Left ventricle myocardium superior (tissue), 1 donor: ENCODE measurements at regions not wholly inside any gene's neighbourhood (a gene's known extent, or its start where the extent isn't known, plus 50 kb on each side); places are given as distances from the start of the nearest gene placed in this dataset.

Source experiments
- ATAC-seq: fragments of 200-7000 bp; cut with Tn5 transposase; one replicate; pipeline ENCODE4 v1.9.1; 2020; ENCODE audit warnings: mild to moderate bottlenecking, moderate library complexity
- DNase-seq: peaks from one replicate; pipeline ENCODE4 v3.0.0-alpha.2; 2020
- intact Hi-C: fragments of 100-400 bp; cut with micrococcal nuclease; formaldehyde crosslinking; loops from one replicate; pipeline ENCODE4 v1.11.0; 2022
- donor health status: DM: no; HTN: yes; CAD: no; lungs with severe emphysema.

DNA sequence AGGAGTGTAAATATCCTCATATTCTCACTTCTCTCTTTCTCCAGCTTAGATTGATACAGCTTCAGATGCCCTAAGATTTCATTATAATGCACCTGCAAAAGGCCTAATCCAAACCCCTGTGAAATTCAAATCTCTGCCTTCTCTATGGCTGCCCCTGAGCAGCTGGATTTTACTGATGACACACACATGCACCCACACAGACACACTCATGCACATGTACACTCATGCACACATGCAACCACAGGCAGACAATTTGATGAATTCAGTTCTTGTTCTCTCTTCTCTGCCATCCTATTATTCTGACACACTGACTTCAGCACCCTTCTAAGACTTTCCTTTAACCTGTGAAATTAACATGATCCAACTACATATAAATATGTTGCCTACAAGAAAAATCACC lies 563.2 kb downstream of the RNF144A start:
- no peak for DNase-seq
- no peak for ATAC-seq
- intact Hi-C loops: no loop called here

DNA sequence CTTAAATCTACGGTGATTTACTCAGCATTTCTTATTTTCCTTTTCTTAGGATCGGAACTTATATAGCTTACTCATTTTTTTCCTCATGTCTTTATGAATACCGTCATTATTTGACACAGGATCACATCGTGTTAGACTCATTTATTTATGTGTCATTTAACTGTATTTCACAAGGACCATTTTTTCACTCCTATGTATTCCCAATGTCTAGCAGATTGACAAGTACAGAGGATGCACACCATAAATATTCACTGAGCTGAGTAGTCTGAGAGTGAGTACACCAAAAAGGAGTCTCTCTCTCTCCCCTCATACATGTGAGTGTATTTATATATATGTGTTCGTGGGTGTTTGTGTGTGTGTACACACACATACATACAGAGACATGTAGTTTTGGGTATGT lies 573.5 kb downstream of the RNF144A start:
- ATAC-seq: no peak
- DNase-seq: no peak
- intact Hi-C loops: no loop called here

DNA sequence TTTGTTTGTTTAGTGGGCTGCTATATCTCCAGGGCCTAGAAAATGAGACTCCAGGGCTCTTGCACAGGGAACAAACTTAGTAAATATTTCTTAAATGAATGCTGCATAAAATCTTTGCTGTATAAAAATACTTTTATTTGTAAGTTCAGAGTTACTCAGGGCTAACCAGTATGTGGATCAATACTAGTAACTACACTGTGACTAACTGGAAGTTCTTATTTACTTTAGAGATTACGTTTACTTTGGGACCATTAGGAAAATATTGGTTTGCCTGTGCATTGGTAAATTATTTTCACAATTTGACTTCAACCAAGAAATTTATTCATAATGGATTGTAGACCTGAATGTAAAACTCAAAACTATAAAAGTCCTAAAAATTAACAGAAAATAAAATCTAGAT lies 575.5 kb downstream of the RNF144A start:
- ATAC-seq: no peak
- no peak for DNase-seq
- intact Hi-C loops: no loop called here

DNA sequence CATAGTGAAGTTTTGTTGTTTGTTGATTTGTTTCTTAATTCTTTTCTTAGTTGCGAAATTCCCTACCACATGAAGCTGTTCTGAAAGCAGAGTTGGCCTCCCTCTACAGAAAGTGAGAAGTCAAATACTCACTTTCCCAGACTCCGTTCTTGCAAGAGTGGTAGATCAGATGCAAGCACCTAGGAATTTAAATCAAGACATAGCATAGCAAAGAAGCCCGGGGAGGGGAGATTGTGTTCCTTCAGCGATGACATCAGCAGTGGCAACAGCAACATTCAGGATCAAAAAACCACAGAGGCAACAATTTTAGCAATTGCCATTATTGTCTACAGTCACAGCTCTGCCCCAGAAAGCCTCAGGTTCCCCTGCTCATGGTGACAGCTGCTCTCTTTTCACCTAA lies 580.0 kb downstream of the RNF144A start:
- ATAC-seq: no peak
- intact Hi-C loops: no loop called here
- no peak for DNase-seq

DNA sequence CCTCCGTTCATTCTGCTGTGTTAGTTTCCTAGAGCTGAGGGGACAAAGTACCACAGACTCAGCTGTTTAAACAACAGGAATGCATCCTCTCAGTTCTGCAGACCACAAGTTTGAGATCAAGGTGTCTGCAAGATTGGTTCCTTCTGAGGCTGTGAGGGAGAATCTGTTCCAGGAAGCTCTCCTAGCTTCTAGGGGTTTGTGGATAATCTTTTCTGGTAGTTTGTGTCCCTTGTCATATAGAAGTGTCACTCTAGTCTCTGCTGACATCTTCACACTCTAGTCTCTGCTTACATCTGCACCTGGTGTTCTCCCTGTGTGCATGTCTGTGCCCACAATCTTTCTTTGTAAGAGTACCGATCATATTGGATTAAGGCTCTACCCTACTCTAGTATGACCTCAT lies 581.8 kb downstream of the RNF144A start:
- no peak for ATAC-seq
- intact Hi-C loops: no loop called here
- no peak for DNase-seq

DNA sequence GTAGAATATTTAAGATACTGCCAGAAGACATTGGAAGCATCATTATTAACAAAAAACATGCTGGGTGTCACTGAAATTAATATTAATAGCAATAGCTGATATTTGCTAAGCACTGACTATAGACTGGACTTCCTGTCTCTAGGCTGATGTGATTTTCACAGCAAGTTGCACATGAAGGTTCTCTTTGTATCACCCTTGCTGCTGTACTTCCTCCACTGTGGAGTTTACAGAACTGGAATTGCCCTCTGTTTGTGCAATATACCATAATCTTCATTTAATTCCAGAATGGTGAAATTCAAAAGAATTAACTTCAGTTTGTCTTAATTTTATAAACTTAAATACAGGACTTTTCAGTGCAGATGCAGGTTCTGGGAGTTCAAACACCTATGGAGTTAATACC lies 585.1 kb downstream of the RNF144A start:
- ATAC-seq: no peak
- intact Hi-C loops: no loop called here
- DNase-seq: no peak

DNA sequence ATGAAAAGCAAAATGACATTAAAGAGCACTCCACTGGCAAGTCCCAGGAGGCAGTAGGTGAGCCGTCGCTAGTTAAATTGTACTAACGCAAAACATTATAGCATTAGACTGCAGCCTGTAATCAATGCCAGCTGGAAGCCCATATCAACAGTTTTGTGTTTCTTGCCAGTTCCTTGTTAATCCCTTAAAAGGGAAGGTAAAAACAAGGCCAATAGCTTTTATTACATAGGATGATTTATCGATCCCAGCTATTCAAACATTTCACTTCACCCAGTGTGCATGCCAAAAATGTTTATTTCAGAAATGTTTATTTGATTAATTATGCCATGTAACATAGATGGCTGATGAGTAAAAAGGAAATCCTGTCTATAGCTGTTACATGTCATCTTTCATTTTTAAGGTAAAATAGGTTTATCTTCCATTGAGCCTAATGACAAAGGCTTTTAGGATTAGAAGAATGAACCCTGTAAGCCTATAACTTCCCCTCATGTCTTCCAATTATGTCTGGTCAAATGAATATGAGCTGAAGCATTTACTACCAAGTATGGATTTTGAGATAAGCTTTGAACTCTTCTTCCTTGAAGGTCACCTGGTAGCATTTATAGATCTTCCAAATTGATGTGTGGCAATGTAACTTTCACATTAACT lies 591.2 kb downstream of the RNF144A start:
- DNase-seq (no peak), ATAC-seq (no peak)
- intact Hi-C loops: no loop called here

DNA sequence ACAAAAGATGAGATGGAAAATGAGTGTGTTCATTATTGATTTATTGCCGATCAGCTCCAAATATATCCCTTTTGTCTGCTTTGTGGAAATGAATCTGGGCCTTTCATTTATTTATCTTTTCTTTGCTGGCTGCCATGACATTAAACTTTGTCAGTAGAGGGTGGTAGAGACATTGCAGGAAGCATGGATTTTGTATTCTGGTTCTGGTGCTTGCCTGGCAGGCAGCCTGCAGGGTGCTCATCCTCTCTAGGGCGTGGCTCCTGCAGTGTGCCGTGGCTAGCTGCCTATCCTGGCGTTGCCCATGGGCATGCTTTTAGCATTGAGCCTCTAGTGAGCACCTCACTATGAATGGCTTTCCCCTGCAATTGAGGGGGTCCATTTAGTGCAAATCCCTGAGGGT lies 593.1 kb downstream of the RNF144A start:
- ATAC-seq (no peak), DNase-seq (no peak)
- intact Hi-C loops: no loop called here

DNA sequence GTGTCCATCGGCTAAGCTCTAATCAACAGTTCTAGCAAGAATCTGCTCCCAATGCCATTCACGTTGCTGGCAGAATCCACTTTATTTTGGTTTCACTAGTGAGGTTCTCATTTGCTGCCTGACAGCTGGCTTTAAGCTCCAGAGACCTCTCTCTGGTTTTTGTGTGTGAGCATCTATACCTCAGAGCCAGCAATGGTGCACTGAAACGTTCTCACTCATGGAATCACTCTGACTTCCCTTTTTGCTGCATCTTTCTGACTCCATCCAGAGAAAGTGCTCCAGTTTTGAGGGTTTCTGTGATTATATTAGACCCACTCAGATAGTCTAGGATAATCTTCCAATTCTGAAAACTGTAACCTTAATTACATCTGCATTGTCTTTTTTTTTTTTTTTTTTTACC lies 596.6 kb downstream of the RNF144A start:
- ATAC-seq (no peak), DNase-seq (no peak)
- intact Hi-C loops: no loop called here

DNA sequence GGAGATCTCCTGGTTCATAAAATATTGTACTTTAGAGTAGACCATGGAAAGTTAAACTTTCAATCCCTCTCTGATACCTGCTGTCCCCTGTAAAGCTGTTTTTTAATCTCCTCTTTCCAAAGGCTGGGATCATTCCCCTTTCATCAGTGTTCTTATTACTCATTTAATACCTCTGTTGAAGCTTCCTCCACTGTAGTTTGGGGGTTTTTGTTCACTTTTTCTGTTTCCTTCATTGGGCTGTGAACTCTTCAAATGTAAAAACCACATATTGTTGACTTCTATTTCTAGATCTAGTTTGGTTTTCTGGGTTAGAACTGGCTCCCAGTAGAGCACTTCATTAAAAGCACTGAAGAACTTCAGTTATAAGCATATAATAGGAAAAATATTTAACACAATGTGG lies 598.1 kb downstream of the RNF144A start:
- no peak for DNase-seq

DNA sequence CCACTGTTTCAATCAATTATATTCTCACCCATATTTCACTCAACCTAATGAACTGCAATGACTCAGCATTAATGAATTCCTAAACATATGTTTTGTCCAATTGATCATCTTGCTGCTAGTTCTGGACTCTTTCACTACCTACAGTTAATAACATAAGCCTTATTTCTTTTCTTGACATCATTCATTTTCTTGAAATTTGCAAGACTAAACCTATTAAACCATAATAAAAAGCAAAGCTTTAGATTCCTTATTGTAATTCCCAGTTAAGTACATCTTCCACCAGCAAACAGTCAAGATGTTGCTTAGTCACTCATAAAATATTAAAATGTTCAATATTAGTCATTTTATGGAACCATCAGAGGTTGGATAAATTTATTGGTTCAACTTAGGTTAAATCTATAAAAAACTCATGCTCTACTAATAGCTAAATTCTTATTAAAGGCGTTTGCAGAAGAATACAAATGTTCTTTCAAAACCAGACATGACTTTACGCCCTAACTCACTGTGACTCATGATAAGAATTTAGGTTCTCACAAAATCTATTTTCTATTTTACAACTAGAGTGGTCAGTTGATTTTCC lies 599.4 kb downstream of the RNF144A start:
- intact Hi-C loops: no loop called here
- DNase-seq: no peak
- ATAC-seq: no peak

More for the DNA sequence above, 598.1 kb downstream of the RNF144A start:
- ATAC-seq: no peak
- intact Hi-C loops: no loop called here

DNA sequence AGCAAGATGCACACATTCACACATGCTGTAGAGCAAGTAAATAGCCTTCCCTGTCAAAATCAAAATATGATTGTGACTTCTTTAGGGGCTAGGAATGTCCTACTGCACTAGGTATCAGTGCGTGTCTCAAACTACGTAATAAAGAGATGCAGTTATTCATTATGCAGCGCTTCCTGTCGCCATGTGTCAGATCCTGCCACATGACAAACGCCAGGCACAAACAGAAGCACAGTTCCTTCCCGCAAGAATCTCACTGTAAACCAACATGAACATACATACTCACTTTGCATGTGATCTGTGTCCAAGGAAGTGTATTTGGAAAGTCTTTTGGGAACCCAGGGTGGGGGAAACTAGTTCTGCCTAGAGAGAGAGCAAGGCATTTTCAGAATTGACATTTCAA lies 599.9 kb downstream of the RNF144A start:
- ATAC-seq (no peak), DNase-seq (no peak)
- intact Hi-C loops: no loop called here

DNA sequence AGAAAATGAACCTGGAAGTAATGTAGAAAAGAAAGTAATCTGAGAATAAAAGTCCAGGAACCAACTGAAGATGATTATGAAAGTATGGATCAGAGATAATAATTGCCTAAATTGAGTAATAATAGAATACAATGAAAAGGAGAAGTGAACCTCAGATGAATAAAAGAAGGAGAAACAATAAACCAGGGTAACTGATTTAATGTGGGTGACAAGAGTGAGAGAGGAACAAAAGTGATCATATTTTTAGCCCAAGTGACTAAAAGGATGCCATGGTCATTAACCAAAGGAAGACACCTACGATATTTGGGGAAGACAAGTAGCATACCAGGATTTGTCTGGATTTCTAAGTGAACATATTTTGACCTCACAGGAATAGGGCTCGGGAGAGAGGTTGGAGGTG lies 600.6 kb downstream of the RNF144A start:
- intact Hi-C loops: no loop called here

DNA sequence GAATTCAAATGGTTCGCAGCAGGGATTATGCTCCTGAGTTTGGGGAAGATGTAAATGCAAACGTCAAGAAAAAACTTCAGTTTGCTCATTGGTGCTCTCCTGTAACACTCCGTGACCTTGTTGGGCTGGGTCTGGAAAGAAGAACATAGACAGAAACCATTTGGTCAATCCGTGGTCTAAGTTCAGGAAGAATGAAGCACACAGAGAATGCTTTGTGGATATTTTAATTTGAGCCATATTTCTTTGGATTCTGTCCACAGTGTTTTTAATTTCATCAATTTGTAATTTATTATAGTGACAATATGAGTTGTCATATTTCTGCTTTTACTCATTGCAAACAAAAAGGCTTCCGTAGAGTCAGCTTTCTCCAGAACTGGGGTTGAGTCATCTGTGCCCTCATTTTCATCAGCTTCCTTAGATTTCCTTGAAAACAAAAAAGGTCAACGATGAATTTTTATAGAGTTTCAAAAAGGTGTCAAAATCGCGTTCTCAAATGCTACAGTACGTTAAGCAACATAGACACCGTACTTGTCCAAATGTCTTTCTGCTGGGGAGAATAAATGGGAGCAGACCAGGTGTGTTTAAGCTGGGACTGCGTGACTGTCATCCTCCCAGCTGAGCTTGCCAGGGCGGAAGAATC lies 606.4 kb downstream of the RNF144A start:
- DNase-seq: no peak
- ATAC-seq: no peak
- intact Hi-C loops: no loop called here

More for the DNA sequence above, 600.6 kb downstream of the RNF144A start:
- no peak for DNase-seq
- no peak for ATAC-seq

DNA sequence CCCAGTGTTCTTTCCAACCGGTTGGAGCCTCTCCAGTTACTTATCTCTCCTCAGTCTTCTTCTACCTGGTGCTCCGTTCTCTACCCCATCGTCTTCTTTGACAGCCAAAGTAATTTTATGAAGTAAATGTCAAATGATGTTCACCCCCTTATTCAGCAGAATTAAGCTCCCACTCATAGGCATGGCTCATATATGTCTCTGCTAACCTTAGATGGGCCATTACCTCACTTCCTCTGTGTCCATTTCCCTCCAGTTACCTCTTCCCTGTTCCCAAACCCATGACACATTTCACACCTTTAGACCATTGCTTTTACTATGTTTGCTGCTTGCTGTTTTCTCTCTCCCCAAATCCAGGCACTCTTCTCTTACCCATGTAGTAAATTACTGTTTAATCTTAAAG lies 607.0 kb downstream of the RNF144A start:
- DNase-seq (no peak), ATAC-seq (no peak)
- intact Hi-C loops: no loop called here

DNA sequence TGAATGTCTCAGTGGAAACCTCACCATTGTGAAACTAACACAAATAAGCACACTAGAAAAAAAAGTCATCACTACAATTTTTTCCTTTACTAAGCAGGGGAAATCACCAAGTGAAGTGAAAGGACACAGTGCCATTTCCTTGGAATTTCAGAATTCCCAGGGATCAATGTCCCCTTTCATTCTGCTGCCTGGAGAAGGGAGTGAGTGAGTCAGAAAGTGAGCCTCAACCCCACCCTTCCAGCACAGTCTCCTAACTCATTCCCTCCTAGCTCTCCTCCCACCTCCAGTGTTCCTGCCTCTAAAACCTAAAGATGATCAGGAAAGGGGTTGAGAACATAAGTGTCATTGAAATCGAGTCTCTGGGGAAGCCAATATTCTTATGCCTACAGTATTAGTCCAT lies 608.5 kb downstream of the RNF144A start:
- ATAC-seq (no peak), DNase-seq (no peak)
- intact Hi-C loops: no loop called here

DNA sequence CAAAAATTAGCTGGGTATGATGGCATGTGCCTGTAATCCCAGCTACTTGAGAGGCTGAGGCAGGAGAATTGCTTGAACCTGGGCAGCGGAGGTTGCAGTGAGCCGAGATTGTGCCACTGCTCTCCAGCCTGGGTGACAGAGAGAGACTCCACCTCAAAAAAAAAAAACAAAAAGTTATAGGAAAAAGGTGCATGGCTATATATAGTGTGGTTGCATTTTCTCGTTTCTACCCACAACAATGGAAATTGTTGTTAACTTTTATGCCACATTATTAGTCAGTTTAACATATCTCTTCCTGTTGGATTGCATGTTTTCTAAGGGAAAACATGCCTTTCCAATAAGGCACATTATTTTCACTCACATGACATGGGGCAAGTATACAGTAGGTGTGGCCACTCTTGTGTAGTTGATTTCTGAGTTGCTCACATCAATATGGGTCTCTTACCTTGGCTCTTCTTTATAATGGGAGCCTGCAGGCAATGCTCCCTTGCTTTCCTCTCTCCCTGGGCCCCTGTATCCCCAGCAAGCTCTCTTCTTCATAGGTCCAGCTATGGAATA lies 610.0 kb downstream of the RNF144A start:
- DNase-seq (no peak), ATAC-seq (no peak)
- intact Hi-C loops: no loop called here

DNA sequence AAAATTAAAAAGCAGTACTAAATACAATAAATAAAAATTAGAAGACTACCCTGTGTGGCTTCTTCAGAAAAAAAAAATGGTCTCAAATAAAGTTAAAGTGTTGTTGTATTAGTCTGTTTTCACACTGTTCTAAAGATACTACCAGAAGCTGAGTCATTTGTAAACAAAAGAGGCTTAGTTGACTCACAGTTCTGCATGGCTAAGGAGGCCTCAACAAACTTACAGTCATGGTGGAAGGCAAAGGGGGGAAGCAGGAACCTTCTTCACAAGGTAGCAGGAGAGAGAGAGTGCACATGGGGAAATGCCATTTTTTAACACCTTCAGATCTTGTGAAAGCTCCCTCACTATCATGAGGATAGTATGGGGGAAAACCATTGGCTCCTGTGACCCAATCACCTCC lies 612.8 kb downstream of the RNF144A start:
- intact Hi-C loops: no loop called here
- no peak for DNase-seq
- ATAC-seq: no peak

DNA sequence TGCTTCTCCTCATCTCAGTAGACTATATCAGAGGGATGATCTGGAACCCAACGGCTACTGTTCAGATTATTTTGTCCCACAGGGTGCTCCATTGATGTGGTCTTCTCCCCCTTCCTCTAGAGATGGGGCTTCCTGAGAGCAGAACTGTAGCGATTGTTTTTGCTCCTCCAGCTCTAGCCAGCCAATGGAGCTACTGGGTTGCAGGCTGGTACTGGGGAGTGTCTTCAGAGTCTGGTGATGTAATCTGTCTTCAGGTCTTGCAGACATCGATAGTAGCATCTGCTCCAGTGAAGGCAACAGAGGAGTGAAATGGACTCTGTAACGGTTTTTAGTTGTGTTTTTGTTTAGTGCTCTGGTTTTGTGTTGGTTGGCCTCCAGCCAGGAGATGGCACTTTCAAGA lies 621.9 kb downstream of the RNF144A start:
- DNase-seq (no peak), ATAC-seq (no peak)
- intact Hi-C loops: no loop called here

DNA sequence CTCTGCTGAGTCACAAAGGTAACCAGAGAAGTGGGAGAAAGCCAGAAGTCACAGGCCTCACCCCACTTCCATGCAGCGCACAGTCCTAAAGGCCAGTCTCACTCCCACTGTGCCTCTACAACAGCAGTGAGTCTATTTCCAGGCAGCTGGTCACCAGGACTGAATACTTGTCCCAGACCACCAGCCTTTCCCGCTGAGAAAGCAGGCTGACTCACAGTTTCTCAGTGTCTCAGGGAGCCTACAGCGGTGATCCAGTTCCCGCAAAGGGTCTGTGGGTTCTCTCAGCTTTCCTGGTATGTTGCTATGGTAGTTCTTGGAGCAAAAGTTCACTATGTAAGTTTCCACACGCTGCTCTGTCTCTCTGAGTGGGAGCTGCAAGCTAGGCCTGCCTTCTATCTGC lies 622.5 kb downstream of the RNF144A start:
- ATAC-seq: no peak
- intact Hi-C loops: no loop called here
- no peak for DNase-seq
